Nephron progenitor cell (in vitro differentiated cells): ENCODE measurements at regions not wholly inside any gene's neighbourhood (a gene's known extent, or its start where the extent isn't known, plus 50 kb on each side); places are given as distances from the start of the nearest gene placed in this dataset.

Experiments
- DNase-seq: peaks from one replicate; pipeline ENCODE4 v3.0.0; 2021
- H3K27ac Mint-ChIP-seq: 2 replicates; pipeline ENCODE4 v1.8.0; 2021; ENCODE audit warnings: mild to moderate bottlenecking, moderate library complexity, mixed read lengths
- H3K27me3 Mint-ChIP-seq: 2 replicates; pipeline ENCODE4 v1.8.0; 2021; ENCODE audit warnings: mild to moderate bottlenecking, low read depth, mixed read lengths; ENCODE audit not compliant: poor library complexity
- H3K36me3 Mint-ChIP-seq: 2 replicates; pipeline ENCODE4 v1.8.0; 2021; ENCODE audit warnings: low read depth, mixed read lengths
- H3K4me1 Mint-ChIP-seq: 2 replicates; pipeline ENCODE4 v1.8.0; 2021; ENCODE audit warnings: mixed read lengths
- H3K4me3 Mint-ChIP-seq: 2 replicates; pipeline ENCODE4 v1.8.0; 2021; ENCODE audit warnings: mild to moderate bottlenecking, moderate library complexity, mixed read lengths
- H3K9me3 Mint-ChIP-seq: 2 replicates; pipeline ENCODE4 v1.8.0; 2021; ENCODE audit warnings: mild to moderate bottlenecking, moderate library complexity, mixed read lengths
- CTCF ChIP-seq: fragments of 200-600 bp; sonication (generic); IDR thresholded peaks from 2 replicates; pipeline ENCODE4 v1.5.0; 2021; ENCODE audit warnings: antibody characterized with exemption

- H3K4me1 Mint-ChIP-seq: no peaks in the 10 kb centered on the region
- no peaks in the 10 kb centered on the region for H3K9me3 Mint-ChIP-seq
- no peak for TF ChIP-seq CTCF
- H3K4me3 Mint-ChIP-seq: no peak overlapping the region
- H3K27me3 Mint-ChIP-seq: peaks cover 5% of the 10 kb centered on the region
- no peaks in the 10 kb centered on the region for H3K36me3 Mint-ChIP-seq
- no peak overlapping the region for H3K27ac Mint-ChIP-seq
- no peak for DNase-seq
Observed at GRCh38 chr14:29126865-29127264, 360.3 kb downstream of the FOXG1 start.

- Mint-ChIP-seq H3K9me3 (peaks cover 2% of the 10 kb centered on the region), H3K4me1 (no peaks in the 10 kb centered on the region), H3K36me3 (no peaks in the 10 kb centered on the region), H3K27me3 (peaks cover 3% of the 10 kb centered on the region), H3K4me3 (no peak overlapping the region), H3K27ac (no peak overlapping the region)
- DNase-seq: no peak
- no peak for TF ChIP-seq CTCF
Observed at GRCh38 chr14:29140016-29140415, 373.4 kb downstream of the FOXG1 start.

- Mint-ChIP-seq H3K27me3 (peaks cover 3% of the 10 kb centered on the region), H3K27ac (no peak overlapping the region), H3K4me3 (no peak overlapping the region), H3K9me3 (no peaks in the 10 kb centered on the region), H3K36me3 (no peaks in the 10 kb centered on the region), H3K4me1 (no peaks in the 10 kb centered on the region)
- no peak for TF ChIP-seq CTCF
- no peak for DNase-seq
Observed at GRCh38 chr14:29144621-29145020, 378.0 kb downstream of the FOXG1 start.

GRCh38 chr14:29148221-29148620 lies 381.6 kb downstream of the FOXG1 start:
- no peak for TF ChIP-seq CTCF
- no peak overlapping the region for H3K4me3 Mint-ChIP-seq
- H3K4me1 Mint-ChIP-seq: no peaks in the 10 kb centered on the region
- H3K27ac Mint-ChIP-seq: no peak overlapping the region
- DNase-seq: no peak
- peaks cover 9% of the 10 kb centered on the region for H3K9me3 Mint-ChIP-seq
- peaks cover 4% of the 10 kb centered on the region for H3K27me3 Mint-ChIP-seq
- no peaks in the 10 kb centered on the region for H3K36me3 Mint-ChIP-seq

GRCh38 chr14:29149798-29150197 lies 383.2 kb downstream of the FOXG1 start:
- H3K36me3 Mint-ChIP-seq: no peaks in the 10 kb centered on the region
- H3K27me3 Mint-ChIP-seq: peaks cover 4% of the 10 kb centered on the region
- H3K27ac Mint-ChIP-seq: no peak overlapping the region
- H3K4me1 Mint-ChIP-seq: no peaks in the 10 kb centered on the region
- no peak for DNase-seq
- no peak for TF ChIP-seq CTCF
- peaks cover 9% of the 10 kb centered on the region for H3K9me3 Mint-ChIP-seq
- H3K4me3 Mint-ChIP-seq: no peak overlapping the region

- H3K9me3 Mint-ChIP-seq: peaks cover 9% of the 10 kb centered on the region
- H3K4me3 Mint-ChIP-seq: no peak overlapping the region
- no peak for DNase-seq
- no peaks in the 10 kb centered on the region for H3K4me1 Mint-ChIP-seq
- no peak overlapping the region for H3K27ac Mint-ChIP-seq
- TF ChIP-seq CTCF: no peak
- H3K27me3 Mint-ChIP-seq: peaks cover 4% of the 10 kb centered on the region
- no peaks in the 10 kb centered on the region for H3K36me3 Mint-ChIP-seq
Observed at GRCh38 chr14:29150659-29151058, 384.1 kb downstream of the FOXG1 start.
